Natural killer cell (primary cell): ENCODE measurements at regions not wholly inside any gene's neighbourhood (a gene's known extent, or its start where the extent isn't known, plus 50 kb on each side); places are given as distances from the start of the nearest gene placed in this dataset.
"Not testable (repeated sequence)": the region's sequence is repeated elsewhere in the genome, so short reads cannot be mapped to it uniquely, and the experiment has no call there.

Experiments used
- ATAC-seq, 3 donors: fragments of 150-1000 bp in 2 of 3; fragments of 200-7000 bp in 1 of 3; cut with Tn5 transposase; 1 replicate in 1 of 3; 2 replicates in 2 of 3; pipeline ENCODE4 v1.10.0; 2021; ENCODE audit warnings: mild to moderate bottlenecking in 2 of 3, moderate library complexity in 2 of 3
- DNase-seq, 2 donors: peaks; one replicate each; pipeline versions ENCODE4 v3.0.0 to v3.0.0-alpha.2; 2013 to 2021; ENCODE audit warnings: mixed read lengths in 1 of 2
- H3K27ac ChIP-seq: one replicate; pipeline ENCODE4 v1.5.1; 2013; ENCODE audit warnings: mild to moderate bottlenecking, low read length
- H3K27me3 ChIP-seq: one replicate; pipeline ENCODE4 v1.6.1; 2013; ENCODE audit warnings: low read length; ENCODE audit not compliant: control insufficient read depth, insufficient read depth
- H3K36me3 ChIP-seq: one replicate; pipeline ENCODE4 v1.6.1; 2013; ENCODE audit warnings: low read length; ENCODE audit not compliant: control insufficient read depth, insufficient read depth
- H3K4me1 ChIP-seq: one replicate; pipeline ENCODE4 v1.6.1; 2013; ENCODE audit warnings: low read length; ENCODE audit not compliant: control insufficient read depth, insufficient read depth
- H3K4me3 ChIP-seq: one replicate; pipeline ENCODE4 v1.5.1; 2013; ENCODE audit warnings: low read length
- H3K9me3 ChIP-seq: one replicate; pipeline ENCODE4 v1.6.1; 2013; ENCODE audit warnings: low read length; ENCODE audit not compliant: control insufficient read depth, insufficient read depth
- H3K27ac Mint-ChIP-seq, 2 donors: one replicate each; pipeline ENCODE4 v1.8.0; 2022; ENCODE audit warnings: mild to moderate bottlenecking in 2 of 2, mixed read lengths in 2 of 2, moderate library complexity in 1 of 2
- H3K27me3 Mint-ChIP-seq, 2 donors: one replicate each; pipeline ENCODE4 v1.8.0; 2022; ENCODE audit warnings: low read depth in 2 of 2, mixed read lengths in 2 of 2
- H3K36me3 Mint-ChIP-seq: one replicate; pipeline ENCODE4 v1.8.0; 2022; ENCODE audit warnings: mixed read lengths
- H3K4me1 Mint-ChIP-seq, 2 donors: one replicate each; pipeline ENCODE4 v1.8.0; 2022; ENCODE audit warnings: mixed read lengths in 2 of 2
- H3K4me3 Mint-ChIP-seq: one replicate; pipeline ENCODE4 v1.8.0; 2022; ENCODE audit warnings: mild to moderate bottlenecking, moderate library complexity, mixed read lengths
- H3K9me3 Mint-ChIP-seq, 2 donors: one replicate each; pipeline ENCODE4 v1.8.0; 2022; ENCODE audit warnings: mixed read lengths in 2 of 2
- WGBS: methylation state at CpG from one replicate; pipeline ENCODE4 v1.1.7; 2013; ENCODE audit warnings: missing lambda C conversion rate; ENCODE audit not compliant: insufficient coverage; 5-methylcytosine and 5-hydroxymethylcytosine counted together
- intact Hi-C: fragments of 100-400 bp; cut with micrococcal nuclease; formaldehyde crosslinking; loops from one replicate; pipeline ENCODE4 v1.14.2; 2022

DNA sequence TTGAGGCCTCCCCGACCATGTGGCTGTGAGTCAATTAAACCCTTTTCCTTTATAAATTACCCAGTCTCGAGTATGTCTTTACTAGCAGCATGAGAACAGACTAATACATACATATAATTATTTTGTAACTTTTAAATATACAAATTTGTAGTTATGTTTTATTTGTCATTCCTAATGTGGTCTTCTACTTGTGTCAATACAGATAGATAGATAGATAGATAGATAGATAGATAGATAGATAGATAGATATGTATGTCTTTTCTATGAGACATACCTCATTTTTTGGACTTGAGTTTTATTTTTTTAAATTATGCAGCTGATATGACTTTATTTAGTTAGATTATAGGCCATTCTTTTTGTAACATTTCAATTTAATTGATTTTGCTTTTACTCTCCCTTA, 316.0 kb upstream of the TGIF2LY start:
- H3K27ac Mint-ChIP-seq, DNase-seq, H3K36me3 ChIP-seq, ATAC-seq, H3K27me3 Mint-ChIP-seq, H3K9me3 ChIP-seq, H3K27ac ChIP-seq, H3K9me3 Mint-ChIP-seq, H3K4me1 Mint-ChIP-seq, H3K36me3 Mint-ChIP-seq, intact Hi-C loops, H3K4me3 Mint-ChIP-seq, H3K27me3 ChIP-seq, H3K4me3 ChIP-seq, H3K4me1 ChIP-seq: not testable (repeated sequence)
- WGBS: 50% methylated on average over 1 of the region's 2 CpGs

DNA sequence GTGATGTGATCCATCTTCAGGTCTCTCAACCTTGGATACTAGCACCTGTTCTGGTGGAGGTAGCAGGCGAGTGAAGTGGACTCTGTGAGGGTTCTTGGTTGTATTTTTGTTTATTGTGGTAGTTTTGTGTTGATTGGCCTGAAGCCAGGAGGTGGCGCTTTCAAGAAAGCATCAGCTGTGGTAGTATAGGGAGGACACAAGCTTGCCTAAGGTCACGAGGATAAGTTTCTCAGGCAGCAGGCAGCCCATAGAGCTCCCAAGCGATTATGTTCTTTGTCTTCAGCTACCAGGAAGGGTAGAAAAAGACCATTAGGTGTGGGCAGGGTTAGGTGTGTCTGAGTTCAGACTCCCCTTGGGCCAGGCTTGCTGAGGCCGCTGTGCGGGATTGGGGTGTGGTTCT, 290.8 kb upstream of the TGIF2LY start:
- DNase-seq, H3K36me3 ChIP-seq, H3K27me3 ChIP-seq, H3K9me3 Mint-ChIP-seq, H3K9me3 ChIP-seq, intact Hi-C loops, ATAC-seq, H3K36me3 Mint-ChIP-seq, H3K4me1 ChIP-seq, H3K27me3 Mint-ChIP-seq, H3K4me3 ChIP-seq, H3K27ac Mint-ChIP-seq, H3K27ac ChIP-seq, H3K4me1 Mint-ChIP-seq, H3K4me3 Mint-ChIP-seq: not testable (repeated sequence)
- WGBS: 80% methylated on average over 2 of the region's 6 CpGs

- WGBS: 72% methylated on average over 2 of the region's 3 CpGs
- H3K9me3 ChIP-seq: not testable (repeated sequence)
Observed at GRCh38 chrY:3297235-3297634, 281.6 kb upstream of the TGIF2LY start.

DNA sequence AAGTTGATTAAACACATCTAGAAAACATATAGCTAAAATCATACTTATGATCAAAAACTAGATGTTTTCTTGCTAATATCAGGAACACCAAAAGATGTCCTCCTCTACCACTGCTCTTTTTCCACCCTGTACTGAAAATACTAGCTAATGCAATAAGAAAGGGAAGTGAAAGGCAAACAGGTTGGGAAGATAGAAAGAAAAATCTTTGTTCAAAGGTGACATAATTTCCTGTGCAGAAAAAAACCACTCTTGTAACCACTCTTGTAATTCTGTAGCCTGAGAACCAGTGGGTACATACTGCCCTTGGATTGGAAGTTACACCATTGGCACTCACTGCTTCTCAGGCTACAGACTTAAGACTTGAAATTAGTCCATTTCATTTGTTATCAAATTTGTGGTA, 258.9 kb upstream of the TGIF2LY start:
- H3K27me3 Mint-ChIP-seq, H3K4me1 Mint-ChIP-seq, H3K4me3 Mint-ChIP-seq, H3K36me3 Mint-ChIP-seq, H3K9me3 Mint-ChIP-seq, intact Hi-C loops, H3K27me3 ChIP-seq, H3K36me3 ChIP-seq, H3K27ac ChIP-seq, H3K4me1 ChIP-seq, DNase-seq, H3K4me3 ChIP-seq, ATAC-seq, H3K9me3 ChIP-seq, H3K27ac Mint-ChIP-seq: not testable (repeated sequence)

More at GRCh38 chrY:3297235-3297634, 281.6 kb upstream of the TGIF2LY start:
- ATAC-seq, H3K4me1 Mint-ChIP-seq, H3K27ac ChIP-seq, H3K4me1 ChIP-seq, H3K27me3 Mint-ChIP-seq, H3K4me3 ChIP-seq, H3K4me3 Mint-ChIP-seq, H3K9me3 Mint-ChIP-seq, intact Hi-C loops, H3K36me3 Mint-ChIP-seq, H3K27ac Mint-ChIP-seq, DNase-seq, H3K27me3 ChIP-seq, H3K36me3 ChIP-seq: not testable (repeated sequence)

DNA sequence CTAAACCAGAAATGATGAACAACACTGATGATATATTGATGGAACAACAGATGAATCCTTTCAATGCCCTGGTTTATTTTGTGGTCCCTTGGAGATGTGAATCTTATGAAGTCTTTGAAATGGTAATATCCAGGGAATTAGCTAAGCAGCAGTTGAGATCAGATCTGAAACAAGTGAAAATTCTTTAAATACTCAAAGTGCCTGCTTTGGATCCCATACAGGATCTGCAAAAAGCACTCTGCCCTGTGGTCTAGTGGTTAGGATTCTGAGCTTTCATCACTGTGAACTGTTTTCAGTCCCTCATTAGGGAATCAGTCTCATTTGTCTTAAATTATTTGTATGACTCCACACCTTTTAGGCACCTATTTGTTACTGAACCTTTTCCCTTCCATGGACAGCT, 211.3 kb upstream of the TGIF2LY start:
- H3K9me3 Mint-ChIP-seq, H3K27ac ChIP-seq, H3K4me3 ChIP-seq, H3K27me3 ChIP-seq, H3K36me3 ChIP-seq, H3K27ac Mint-ChIP-seq, H3K36me3 Mint-ChIP-seq, ATAC-seq, intact Hi-C loops, H3K4me1 ChIP-seq, H3K9me3 ChIP-seq, H3K4me3 Mint-ChIP-seq, H3K27me3 Mint-ChIP-seq, H3K4me1 Mint-ChIP-seq, DNase-seq: not testable (repeated sequence)

GRCh38 chrY:3368459-3368858, 210.4 kb upstream of the TGIF2LY start:
- H3K9me3 Mint-ChIP-seq, H3K27ac Mint-ChIP-seq, H3K4me3 ChIP-seq, H3K27me3 ChIP-seq, H3K4me3 Mint-ChIP-seq, ATAC-seq, H3K27ac ChIP-seq, H3K4me1 ChIP-seq, H3K27me3 Mint-ChIP-seq, H3K4me1 Mint-ChIP-seq, intact Hi-C loops, DNase-seq, H3K36me3 ChIP-seq, H3K9me3 ChIP-seq, H3K36me3 Mint-ChIP-seq: not testable (repeated sequence)
- WGBS: no CpG with 5 or more reads among the region's 1 CpG

DNA sequence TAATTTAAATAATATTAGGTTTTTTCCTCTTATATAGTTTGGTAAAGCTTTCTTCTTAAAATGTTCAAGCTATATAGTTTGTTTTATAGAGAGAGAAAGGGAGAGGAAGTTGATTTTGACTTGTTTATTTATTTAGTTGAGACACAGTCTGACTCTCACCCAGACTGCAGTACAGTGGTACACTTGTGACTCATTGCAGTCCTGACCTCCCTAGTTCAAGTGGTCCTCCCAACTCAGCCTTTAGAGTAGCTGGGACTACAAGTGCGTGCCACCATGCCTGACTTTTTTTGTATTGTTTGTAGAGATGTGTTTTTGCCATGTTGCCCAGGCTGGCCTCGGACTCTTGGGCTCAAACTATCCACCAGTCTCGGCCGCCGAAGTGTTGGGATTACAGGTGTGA, 187.4 kb upstream of the TGIF2LY start:
- H3K4me3 ChIP-seq, H3K4me1 Mint-ChIP-seq, H3K9me3 ChIP-seq, DNase-seq, ATAC-seq, intact Hi-C loops, H3K9me3 Mint-ChIP-seq, H3K27ac ChIP-seq, H3K27me3 ChIP-seq, H3K4me1 ChIP-seq, H3K27ac Mint-ChIP-seq, H3K4me3 Mint-ChIP-seq, H3K27me3 Mint-ChIP-seq, H3K36me3 ChIP-seq, H3K36me3 Mint-ChIP-seq: not testable (repeated sequence)
- no CpG with 5 or more reads among the region's 5 CpGs for WGBS

- H3K4me1 Mint-ChIP-seq, ATAC-seq, intact Hi-C loops, H3K4me3 Mint-ChIP-seq, H3K9me3 Mint-ChIP-seq, H3K36me3 ChIP-seq, H3K27ac Mint-ChIP-seq, H3K27me3 ChIP-seq, H3K9me3 ChIP-seq, H3K27me3 Mint-ChIP-seq, DNase-seq, H3K36me3 Mint-ChIP-seq, H3K27ac ChIP-seq, H3K4me1 ChIP-seq, H3K4me3 ChIP-seq: not testable (repeated sequence)
- WGBS: 71% methylated on average over 1 of the region's 3 CpGs
Observed at GRCh38 chrY:3404241-3404640, 174.6 kb upstream of the TGIF2LY start.
